Tibial nerve (tissue), 4 donors: ENCODE measurements at regions not wholly inside any gene's neighbourhood (a gene's known extent, or its start where the extent isn't known, plus 50 kb on each side); places are given as distances from the start of the nearest gene placed in this dataset.

Source experiments
- CTCF ChIP-seq, 5 experiments: fragments of 200-600 bp in 3 of 5; fragments of 450-650 bp in 2 of 5; sonication (generic) in 3 of 5; IDR thresholded peaks; one replicate each; pipeline ENCODE4 v1.5.1; 2016 to 2019; ENCODE audit warnings: antibody characterized with exemption in 5 of 5, mild to moderate bottlenecking in 3 of 5, moderate library complexity in 2 of 5
- EP300 ChIP-seq, 2 donors: sonication (generic); formaldehyde crosslinking; IDR thresholded peaks; one replicate each; pipeline ENCODE4 v1.6.1; 2017; ENCODE audit warnings: antibody characterized with exemption in 2 of 2, mild to moderate bottlenecking in 1 of 2
- POLR2A ChIP-seq, 2 donors: fragments of 450-650 bp; IDR thresholded peaks; one replicate each; pipeline ENCODE4 v1.6.1; 2017; ENCODE audit warnings: antibody characterized with exemption in 2 of 2, mild to moderate bottlenecking in 2 of 2, moderate library complexity in 2 of 2

GRCh38 chr3:27594096-27594690, 110.0 kb upstream of the SLC4A7 start:
- TF ChIP-seq CTCF (IDR thresholded peaks at IDR 0.05) (no peak), POLR2A (IDR thresholded peaks at IDR 0.05) (no peak), EP300 (IDR thresholded peaks at IDR 0.05) (no peak)
